Ovary (tissue), 3 donors: ENCODE measurements at regions not wholly inside any gene's neighbourhood (a gene's known extent, or its start where the extent isn't known, plus 50 kb on each side); places are given as distances from the start of the nearest gene placed in this dataset.

Source experiments
- POLR2A ChIP-seq: fragments of 450-650 bp; IDR thresholded peaks from one replicate; pipeline ENCODE4 v1.6.1; 2017; ENCODE audit warnings: antibody characterized with exemption, mild to moderate bottlenecking, moderate library complexity
- TF ChIP-seq, protein P1 (sequence below), 3 donors: fragments of 450-650 bp in 2 of 3; fragments of 200-600 bp in 1 of 3; IDR thresholded peaks; one replicate each; pipeline versions ENCODE4 v1.5.1 to v1.8.0; 2016 to 2022; ENCODE audit warnings: antibody characterized with exemption in 3 of 3, mild to moderate bottlenecking in 1 of 3
- donor health status: DM: no; HTN: no; CAD: no.

GRCh38 chr20:7123457-7123856 is 356.0 kb downstream of the BMP2 start:
- TF ChIP-seq POLR2A: no peak
- TF ChIP-seq, protein P1, sequence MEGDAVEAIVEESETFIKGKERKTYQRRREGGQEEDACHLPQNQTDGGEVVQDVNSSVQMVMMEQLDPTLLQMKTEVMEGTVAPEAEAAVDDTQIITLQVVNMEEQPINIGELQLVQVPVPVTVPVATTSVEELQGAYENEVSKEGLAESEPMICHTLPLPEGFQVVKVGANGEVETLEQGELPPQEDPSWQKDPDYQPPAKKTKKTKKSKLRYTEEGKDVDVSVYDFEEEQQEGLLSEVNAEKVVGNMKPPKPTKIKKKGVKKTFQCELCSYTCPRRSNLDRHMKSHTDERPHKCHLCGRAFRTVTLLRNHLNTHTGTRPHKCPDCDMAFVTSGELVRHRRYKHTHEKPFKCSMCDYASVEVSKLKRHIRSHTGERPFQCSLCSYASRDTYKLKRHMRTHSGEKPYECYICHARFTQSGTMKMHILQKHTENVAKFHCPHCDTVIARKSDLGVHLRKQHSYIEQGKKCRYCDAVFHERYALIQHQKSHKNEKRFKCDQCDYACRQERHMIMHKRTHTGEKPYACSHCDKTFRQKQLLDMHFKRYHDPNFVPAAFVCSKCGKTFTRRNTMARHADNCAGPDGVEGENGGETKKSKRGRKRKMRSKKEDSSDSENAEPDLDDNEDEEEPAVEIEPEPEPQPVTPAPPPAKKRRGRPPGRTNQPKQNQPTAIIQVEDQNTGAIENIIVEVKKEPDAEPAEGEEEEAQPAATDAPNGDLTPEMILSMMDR (IDR thresholded peaks at IDR 0.05): no peak
